ENCODE measurements at regions not wholly inside any gene's neighbourhood (a gene's known extent, or its start where the extent isn't known, plus 50 kb on each side); places are given as distances from the start of the nearest gene placed in this dataset.
"Not testable (repeated sequence)": the region's sequence is repeated elsewhere in the genome, so short reads cannot be mapped to it uniquely, and the experiment has no call there.

- H3K36me3 Mint-ChIP-seq (ENCODE audit: low read depth); H3K9me3 Mint-ChIP-seq (ENCODE audit: insufficient read depth); DNase-seq; POLR2A ChIA-PET; CTCF ChIA-PET; H3K27ac Mint-ChIP-seq; H3K4me3 Mint-ChIP-seq; ATAC-seq; H3K4me1 Mint-ChIP-seq (ENCODE audit: low read depth): not testable (repeated sequence)
- H3K27me3 Mint-ChIP-seq (ENCODE audit: low read depth) = peaks cover 17% of the 10 kb centered on the region
Measured at GRCh38 chr6:159515811-159516210, 177.2 kb downstream of the SOD2 start.

- H3K4me3 Mint-ChIP-seq = no peak overlapping the region
- CTCF ChIA-PET = no interaction called here
- no peaks in the 10 kb centered on the region for H3K9me3 Mint-ChIP-seq (ENCODE audit: insufficient read depth)
- no peak overlapping the region for H3K27ac Mint-ChIP-seq
- DNase-seq (peak; percentile 15), ATAC-seq (no peak)
- H3K4me1 Mint-ChIP-seq (ENCODE audit: low read depth) = no peaks in the 10 kb centered on the region
- H3K36me3 Mint-ChIP-seq (ENCODE audit: low read depth) = no peaks in the 10 kb centered on the region
- POLR2A ChIA-PET = no interaction called here
- peaks cover 11% of the 10 kb centered on the region for H3K27me3 Mint-ChIP-seq (ENCODE audit: low read depth)
Measured at GRCh38 chr6:159513914-159514313, 179.1 kb downstream of the SOD2 start.

GRCh38 chr6:159513074-159513720 lies 179.8 kb downstream of the SOD2 start:
- DNase-seq (peak; percentile 9), ATAC-seq (no peak)
- ChIA-PET POLR2A (no interaction called here), CTCF (no interaction called here)
- H3K4me1 Mint-ChIP-seq (ENCODE audit: low read depth) = no peaks in the 10 kb centered on the region
- H3K27ac Mint-ChIP-seq = no peak overlapping the region
- H3K4me3 Mint-ChIP-seq = no peak overlapping the region
- no peaks in the 10 kb centered on the region for H3K9me3 Mint-ChIP-seq (ENCODE audit: insufficient read depth)
- H3K27me3 Mint-ChIP-seq (ENCODE audit: low read depth) = peaks cover 10% of the 10 kb centered on the region
- no peaks in the 10 kb centered on the region for H3K36me3 Mint-ChIP-seq (ENCODE audit: low read depth)

GRCh38 chr6:159512571-159512970 lies 180.5 kb downstream of the SOD2 start:
- Mint-ChIP-seq H3K27ac (no peak overlapping the region), H3K9me3 (ENCODE audit: insufficient read depth) (no peaks in the 10 kb centered on the region), H3K36me3 (ENCODE audit: low read depth) (no peaks in the 10 kb centered on the region), H3K4me3 (no peak overlapping the region), H3K27me3 (ENCODE audit: low read depth) (peaks cover 7% of the 10 kb centered on the region), H3K4me1 (ENCODE audit: low read depth) (no peaks in the 10 kb centered on the region)
- no peak for ATAC-seq
- DNase-seq = no peak
- ChIA-PET CTCF (no interaction called here), POLR2A (no interaction called here)

GRCh38 chr6:159512104-159512503 lies 180.9 kb downstream of the SOD2 start:
- ATAC-seq (no peak), DNase-seq (no peak)
- ChIA-PET CTCF (no interaction called here), POLR2A (no interaction called here)
- Mint-ChIP-seq H3K36me3 (ENCODE audit: low read depth) (no peaks in the 10 kb centered on the region), H3K9me3 (ENCODE audit: insufficient read depth) (no peaks in the 10 kb centered on the region), H3K4me3 (no peak overlapping the region), H3K27ac (no peak overlapping the region), H3K27me3 (ENCODE audit: low read depth) (peaks cover 7% of the 10 kb centered on the region), H3K4me1 (ENCODE audit: low read depth) (no peaks in the 10 kb centered on the region)

GRCh38 chr6:159510141-159510540 lies 182.9 kb downstream of the SOD2 start:
- Mint-ChIP-seq H3K27me3 (ENCODE audit: low read depth) (peaks cover 2% of the 10 kb centered on the region), H3K36me3 (ENCODE audit: low read depth) (no peaks in the 10 kb centered on the region), H3K4me1 (ENCODE audit: low read depth) (no peaks in the 10 kb centered on the region), H3K9me3 (ENCODE audit: insufficient read depth) (no peaks in the 10 kb centered on the region), H3K27ac (no peak overlapping the region), H3K4me3 (no peak overlapping the region)
- no peak for DNase-seq
- CTCF ChIA-PET = no interaction called here
- no peak for ATAC-seq
- POLR2A ChIA-PET = no interaction called here

GRCh38 chr6:159508931-159509330 lies 184.1 kb downstream of the SOD2 start:
- no peak overlapping the region for H3K27ac Mint-ChIP-seq
- ChIA-PET POLR2A (no interaction called here), CTCF (no interaction called here)
- H3K27me3 Mint-ChIP-seq (ENCODE audit: low read depth) = no peaks in the 10 kb centered on the region
- no peaks in the 10 kb centered on the region for H3K9me3 Mint-ChIP-seq (ENCODE audit: insufficient read depth)
- no peak overlapping the region for H3K4me3 Mint-ChIP-seq
- H3K36me3 Mint-ChIP-seq (ENCODE audit: low read depth) = no peaks in the 10 kb centered on the region
- DNase-seq (no peak), ATAC-seq (no peak)
- H3K4me1 Mint-ChIP-seq (ENCODE audit: low read depth) = no peaks in the 10 kb centered on the region

- no peaks in the 10 kb centered on the region for H3K36me3 Mint-ChIP-seq (ENCODE audit: low read depth)
- H3K4me3 Mint-ChIP-seq = no peak overlapping the region
- no peaks in the 10 kb centered on the region for H3K9me3 Mint-ChIP-seq (ENCODE audit: insufficient read depth)
- ChIA-PET CTCF (no interaction called here), POLR2A (no interaction called here)
- no peak overlapping the region for H3K27ac Mint-ChIP-seq
- DNase-seq = no peak
- H3K27me3 Mint-ChIP-seq (ENCODE audit: low read depth) = no peaks in the 10 kb centered on the region
- no peak for ATAC-seq
- H3K4me1 Mint-ChIP-seq (ENCODE audit: low read depth) = no peaks in the 10 kb centered on the region
Measured at GRCh38 chr6:159506048-159506447, 187.0 kb downstream of the SOD2 start.

- Mint-ChIP-seq H3K27me3 (ENCODE audit: low read depth) (peaks cover 4% of the 10 kb centered on the region), H3K4me1 (ENCODE audit: low read depth) (no peaks in the 10 kb centered on the region), H3K36me3 (ENCODE audit: low read depth) (no peaks in the 10 kb centered on the region), H3K9me3 (ENCODE audit: insufficient read depth) (no peaks in the 10 kb centered on the region), H3K4me3 (no peak overlapping the region), H3K27ac (no peak overlapping the region)
- no peak for DNase-seq
- CTCF ChIA-PET = no interaction called here
- POLR2A ChIA-PET = no interaction called here
- ATAC-seq = no peak
Measured at GRCh38 chr6:159505140-159505922, 187.7 kb downstream of the SOD2 start.

GRCh38 chr6:159501558-159501957 lies 191.5 kb downstream of the SOD2 start:
- Mint-ChIP-seq H3K4me3 (no peak overlapping the region), H3K9me3 (ENCODE audit: insufficient read depth) (peaks cover 11% of the 10 kb centered on the region), H3K27ac (no peak overlapping the region), H3K27me3 (ENCODE audit: low read depth) (peaks cover 4% of the 10 kb centered on the region), H3K4me1 (ENCODE audit: low read depth) (no peaks in the 10 kb centered on the region), H3K36me3 (ENCODE audit: low read depth) (no peaks in the 10 kb centered on the region)
- ATAC-seq (no peak), DNase-seq (no peak)
- POLR2A ChIA-PET = no interaction called here
- CTCF ChIA-PET = no interaction called here

- Mint-ChIP-seq H3K36me3 (ENCODE audit: low read depth) (no peaks in the 10 kb centered on the region), H3K4me3 (no peak overlapping the region), H3K9me3 (ENCODE audit: insufficient read depth) (peaks cover 11% of the 10 kb centered on the region), H3K27me3 (ENCODE audit: low read depth) (peaks cover 8% of the 10 kb centered on the region), H3K27ac (no peak overlapping the region), H3K4me1 (ENCODE audit: low read depth) (no peaks in the 10 kb centered on the region)
- DNase-seq (no peak), ATAC-seq (no peak)
- POLR2A ChIA-PET = no interaction called here
- CTCF ChIA-PET = no interaction called here
Measured at GRCh38 chr6:159499034-159499433, 194.0 kb downstream of the SOD2 start.

GRCh38 chr6:159494586-159494972 lies 198.5 kb downstream of the SOD2 start:
- H3K36me3 Mint-ChIP-seq (ENCODE audit: low read depth) = no peaks in the 10 kb centered on the region
- H3K4me1 Mint-ChIP-seq (ENCODE audit: low read depth) = no peaks in the 10 kb centered on the region
- H3K9me3 Mint-ChIP-seq (ENCODE audit: insufficient read depth) = peaks cover 11% of the 10 kb centered on the region
- POLR2A ChIA-PET = interaction anchor here (0.6 kb wide), 1 partner anchor 122 kb away, joined by 3 read pairs; no protein-coding TSS in a partner anchor
- no peak for DNase-seq
- no peak overlapping the region for H3K4me3 Mint-ChIP-seq
- no peak for ATAC-seq
- CTCF ChIA-PET = no interaction called here
- H3K27me3 Mint-ChIP-seq (ENCODE audit: low read depth) = peaks cover 4% of the 10 kb centered on the region
- no peak overlapping the region for H3K27ac Mint-ChIP-seq

Data from activated CD8-positive, alpha-beta T cell treated with anti-CD3 and anti-CD28 coated beads, Interleukin-2, amount 10 ng/mL, durations not matched to agents 7 days and 5 days (primary cell).